GM12892 (cell line): ENCODE measurements at regions not wholly inside any gene's neighbourhood (a gene's known extent, or its start where the extent isn't known, plus 50 kb on each side); places are given as distances from the start of the nearest gene placed in this dataset.

Experiments
- DNase-seq: peaks from one replicate; pipeline ENCODE4 v3.0.0; 2011; ENCODE audit not compliant: insufficient read length
- FAIRE-seq: peaks from 2 replicates; lab custom pipeline; 2011; peaks lifted over from hg19 to GRCh38; lab: Jason Lieb, UNC
- POLR2A ChIP-seq: IDR thresholded peaks from 2 replicates; pipeline ENCODE4 v1.6.1; 2011; ENCODE audit warnings: low read depth, low read length, control low read depth
- POLR2AphosphoS5 ChIP-seq: IDR thresholded peaks from 2 replicates; pipeline ENCODE4 v1.6.1; 2011; ENCODE audit warnings: low read depth, low read length, control low read depth
- TAF1 ChIP-seq: IDR thresholded peaks from 2 replicates; pipeline ENCODE4 v1.6.1; 2011; ENCODE audit warnings: low read depth, mild to moderate bottlenecking, control low read depth, low read length, borderline replicate concordance

DNA sequence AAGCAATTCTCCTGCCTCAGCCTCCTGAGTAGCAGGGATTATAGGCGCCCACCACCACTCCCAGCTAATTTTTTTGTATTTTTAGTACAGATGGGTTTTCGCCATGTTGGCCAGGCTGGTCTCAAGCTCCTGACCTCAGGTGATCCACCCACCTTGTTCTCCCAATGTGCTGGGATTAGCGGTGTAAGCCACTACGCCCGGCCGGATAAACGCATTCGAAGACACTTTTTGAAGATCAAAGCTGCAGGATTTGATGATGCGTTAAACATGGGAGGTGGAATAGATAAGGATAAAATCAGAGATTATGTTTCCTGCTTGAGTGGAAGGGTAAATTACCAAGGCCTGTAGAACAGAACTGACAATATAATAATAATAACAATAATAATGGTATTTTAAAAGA lies 389.4 kb upstream of the POU3F1 start:
- no peak for FAIRE-seq
- TF ChIP-seq POLR2AphosphoS5 (no peak), TAF1 (no peak), POLR2A (no peak)
- no peak for DNase-seq

DNA sequence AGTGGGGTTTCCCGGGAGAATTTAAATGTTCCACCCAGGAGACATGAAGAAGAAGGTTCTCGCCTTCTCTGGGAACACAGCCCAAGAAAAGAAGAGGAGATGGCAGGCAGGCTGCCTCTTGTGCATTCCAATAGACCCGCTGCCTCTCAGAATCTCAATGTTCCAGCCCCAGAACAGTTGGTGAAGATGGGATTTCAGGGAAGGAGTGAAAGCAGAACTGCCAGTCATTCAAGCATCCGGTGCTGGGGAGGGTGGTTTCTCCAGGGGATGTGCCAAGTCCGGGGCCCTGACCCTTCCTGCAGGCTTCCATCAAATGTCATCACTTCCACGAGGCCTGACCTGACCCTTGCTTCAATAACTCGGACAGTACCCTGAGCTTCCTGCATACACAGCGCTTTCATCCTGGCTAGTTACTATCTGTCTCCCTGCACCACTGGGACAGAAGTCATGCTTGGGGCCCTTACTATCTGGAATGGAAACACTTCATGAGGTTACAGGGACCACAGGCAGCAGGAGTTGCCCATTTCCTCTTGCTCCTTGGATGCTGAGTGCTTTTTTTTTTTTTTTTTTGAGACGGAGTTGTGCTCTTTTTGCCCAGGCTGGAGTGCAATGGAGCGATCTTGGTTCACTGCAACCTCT lies 386.6 kb upstream of the POU3F1 start:
- TF ChIP-seq POLR2AphosphoS5, result no peak
- no peak for TF ChIP-seq TAF1
- TF ChIP-seq POLR2A, result no peak
- FAIRE-seq, result no peak

DNA sequence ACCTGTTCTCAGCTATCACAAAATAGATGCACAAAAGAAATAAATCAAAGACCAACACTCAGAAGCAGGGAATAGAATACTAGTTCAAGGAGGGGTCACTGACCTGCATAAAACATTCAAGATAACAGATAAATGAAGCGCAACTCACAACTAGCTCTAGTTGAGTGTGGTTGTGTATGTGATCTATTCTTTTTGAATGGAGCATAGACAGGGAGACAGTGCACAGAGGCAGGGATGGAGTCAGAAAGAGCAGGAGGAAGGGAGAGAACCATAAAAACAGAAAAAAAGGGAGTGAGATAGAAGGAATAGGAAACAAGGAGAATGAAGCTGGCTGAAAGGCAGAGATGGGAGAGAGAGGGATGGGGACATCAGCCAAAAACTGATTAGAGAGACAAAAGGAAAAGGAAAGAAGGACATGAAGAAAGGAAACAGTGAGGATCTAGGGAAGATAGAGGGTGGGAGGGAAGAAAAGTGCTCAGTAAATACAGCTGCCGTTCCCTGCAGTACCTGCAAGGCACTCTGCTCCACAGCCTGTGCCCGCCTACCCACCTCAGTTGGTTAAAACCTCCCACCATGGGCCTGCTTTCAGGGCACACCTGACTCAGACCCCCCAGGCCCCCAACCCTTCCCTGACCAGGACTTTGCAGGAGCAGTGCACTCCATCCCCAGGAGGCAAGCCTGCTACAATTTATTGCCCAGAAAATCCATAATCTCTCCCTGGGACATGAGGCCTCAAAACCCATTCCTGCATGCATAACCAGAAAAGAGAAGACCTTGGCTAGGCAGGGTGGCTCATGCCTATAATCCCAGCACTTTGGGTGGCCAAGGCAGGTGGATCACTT lies 385.2 kb upstream of the POU3F1 start:
- TF ChIP-seq TAF1, result no peak
- TF ChIP-seq POLR2AphosphoS5, result no peak
- TF ChIP-seq POLR2A, result no peak
- DNase-seq (no peak), FAIRE-seq (no peak)

More for the DNA sequence above, 386.6 kb upstream of the POU3F1 start:
- no peak for DNase-seq

DNA sequence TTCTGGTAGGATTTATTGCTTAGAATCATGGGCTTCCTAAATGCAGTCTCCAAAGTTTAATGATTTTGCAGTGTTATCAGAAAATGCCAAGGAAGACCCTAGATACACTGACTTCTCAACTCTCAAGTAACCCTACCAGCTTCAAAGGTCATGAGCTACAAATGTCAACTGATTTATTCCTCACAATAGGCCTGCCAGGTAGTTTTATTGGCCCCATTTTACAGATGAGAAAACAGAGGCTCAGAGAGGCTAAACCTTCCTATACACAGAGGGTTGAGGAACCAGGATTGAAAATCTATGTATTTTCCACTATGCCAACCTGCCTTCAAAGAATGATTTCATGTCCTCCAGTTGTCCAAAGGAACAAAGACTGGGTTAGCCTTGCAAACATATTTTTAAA lies 384.4 kb upstream of the POU3F1 start:
- DNase-seq (no peak), FAIRE-seq (no peak)
- TF ChIP-seq POLR2AphosphoS5 (no peak), TAF1 (no peak), POLR2A (no peak)

DNA sequence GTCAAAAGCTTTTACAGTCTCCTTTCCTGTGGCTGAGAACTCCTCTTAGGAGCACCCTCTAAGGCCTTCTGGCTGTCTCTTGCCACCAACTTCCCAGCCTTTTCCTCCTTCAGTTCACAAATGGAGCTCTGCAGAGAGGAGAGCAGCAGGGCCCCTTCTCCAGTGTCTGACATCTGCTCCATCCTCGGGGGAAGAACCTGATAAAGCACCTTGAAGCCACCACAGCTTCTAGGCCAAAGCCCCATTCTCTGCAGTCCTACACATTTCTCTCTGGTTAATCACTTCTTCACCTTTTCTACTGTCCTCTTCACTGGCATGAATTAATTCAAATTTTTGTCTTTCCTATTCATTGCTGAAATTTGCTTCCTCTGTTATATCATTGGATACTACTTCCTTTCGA lies 378.1 kb upstream of the POU3F1 start:
- FAIRE-seq (no peak), DNase-seq (no peak)
- TF ChIP-seq POLR2AphosphoS5 (no peak), POLR2A (no peak), TAF1 (no peak)

DNA sequence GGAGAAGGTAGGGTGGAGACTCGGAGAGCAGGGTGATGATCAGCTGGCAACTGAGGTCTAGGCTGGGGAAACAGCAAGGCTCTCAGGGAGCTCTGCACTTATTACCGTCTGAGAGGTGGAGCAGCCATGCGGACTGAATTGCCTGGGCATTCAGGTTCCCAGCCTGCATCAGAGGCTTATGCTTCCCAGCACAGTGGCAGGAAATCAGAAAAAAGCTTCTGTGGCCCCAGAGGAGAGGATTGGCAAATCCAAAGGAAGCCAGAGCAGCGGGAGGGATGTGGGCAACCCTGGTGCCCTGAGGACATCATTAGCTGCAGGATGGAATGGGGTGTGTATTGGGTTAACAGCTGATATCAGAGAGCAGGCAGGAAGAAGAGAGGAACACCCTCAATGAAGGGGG lies 374.1 kb upstream of the POU3F1 start:
- no peak for TF ChIP-seq POLR2AphosphoS5
- no peak for TF ChIP-seq TAF1
- TF ChIP-seq POLR2A, result no peak
- FAIRE-seq (no peak), DNase-seq (no peak)

DNA sequence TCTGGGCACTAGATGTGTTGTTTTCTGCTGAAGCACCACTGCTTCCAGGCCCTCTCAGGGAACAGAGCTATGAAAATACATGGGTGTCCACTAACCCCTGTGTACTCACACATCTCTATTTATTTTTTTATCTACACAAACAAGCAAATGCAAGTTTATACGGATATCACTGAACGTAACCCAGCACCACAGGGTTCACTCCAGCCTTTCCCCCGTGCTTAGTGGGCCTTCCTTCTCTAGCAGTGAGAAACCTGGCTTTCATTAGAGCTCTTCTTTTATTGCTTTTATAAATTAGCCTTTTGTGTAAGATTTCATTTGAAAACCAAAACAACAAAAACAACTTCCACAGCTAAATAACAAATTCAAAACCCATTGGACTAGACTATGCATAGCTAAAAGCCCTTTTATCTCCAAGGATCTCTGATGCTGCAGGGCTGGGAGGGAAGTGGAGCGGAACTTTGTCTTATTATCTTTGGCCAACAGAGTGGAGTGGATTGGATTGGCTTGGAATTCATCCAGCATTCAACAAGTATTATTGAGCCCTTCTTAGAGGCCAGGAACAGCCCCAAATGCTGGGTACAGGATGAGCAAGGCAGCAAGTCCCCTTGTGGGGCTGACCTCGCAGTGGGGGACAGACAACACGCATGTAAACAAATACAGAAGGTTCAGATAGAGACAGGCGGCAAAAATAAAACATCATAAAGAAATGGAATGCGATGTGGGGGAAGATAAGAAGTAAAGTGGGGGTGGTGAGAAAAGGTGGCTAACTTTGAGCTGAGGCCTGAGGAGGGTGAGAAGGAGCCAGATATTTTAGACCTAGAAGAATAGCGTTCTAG lies 371.8 kb upstream of the POU3F1 start:
- no peak for DNase-seq
- no peak for TF ChIP-seq POLR2A
- TF ChIP-seq TAF1, result no peak
- no peak for TF ChIP-seq POLR2AphosphoS5
- no peak for FAIRE-seq

DNA sequence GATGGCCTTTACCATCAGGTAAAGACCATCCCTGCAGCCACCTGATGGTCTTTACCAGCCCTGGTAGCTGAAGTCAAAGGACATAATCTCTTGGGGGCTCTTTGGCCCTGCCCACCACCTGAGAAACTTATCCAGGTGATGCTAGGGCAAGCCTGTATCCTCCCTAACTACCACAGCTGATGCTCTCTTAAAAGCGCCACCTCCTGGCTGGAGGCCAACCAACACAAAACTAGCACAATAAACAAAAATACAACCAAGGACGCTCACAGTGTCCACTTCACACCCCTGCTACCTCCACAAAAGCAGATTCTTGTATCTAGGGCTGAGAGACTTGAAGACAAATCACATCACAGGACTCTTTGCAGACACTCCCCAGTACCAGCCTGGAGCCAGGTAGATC lies 357.1 kb upstream of the POU3F1 start:
- no peak for TF ChIP-seq TAF1
- TF ChIP-seq POLR2A, result no peak
- no peak for DNase-seq

DNA sequence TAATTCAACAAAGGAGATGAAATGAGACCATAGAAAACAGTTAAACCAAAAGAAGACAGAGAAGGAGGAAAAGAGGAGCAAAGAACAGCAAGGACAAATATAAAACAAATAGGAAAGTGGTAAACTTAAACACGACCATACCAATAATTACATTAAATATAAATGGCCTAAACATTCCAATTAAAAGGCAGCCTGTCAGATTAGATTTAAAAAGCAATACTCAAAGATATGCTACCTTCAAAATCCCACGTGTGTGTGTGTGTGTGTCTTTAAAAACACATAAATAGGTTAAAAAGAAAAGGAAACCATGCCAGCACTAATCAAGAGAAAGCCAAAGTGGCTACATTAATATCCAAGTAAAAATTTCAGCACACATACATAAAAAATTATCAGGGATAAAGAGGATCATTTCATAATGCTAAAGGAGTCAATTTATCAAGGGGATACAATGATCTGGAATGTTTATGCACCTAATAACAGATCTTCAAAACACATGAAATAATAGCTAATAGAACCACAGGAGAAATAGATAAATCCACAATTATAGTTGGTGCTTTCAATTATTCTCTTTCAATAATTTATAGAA lies 355.7 kb upstream of the POU3F1 start:
- no peak for DNase-seq
- FAIRE-seq, result no peak
- TF ChIP-seq POLR2AphosphoS5 (no peak), POLR2A (no peak), TAF1 (no peak)

More for the DNA sequence above, 357.1 kb upstream of the POU3F1 start:
- FAIRE-seq, result no peak

DNA sequence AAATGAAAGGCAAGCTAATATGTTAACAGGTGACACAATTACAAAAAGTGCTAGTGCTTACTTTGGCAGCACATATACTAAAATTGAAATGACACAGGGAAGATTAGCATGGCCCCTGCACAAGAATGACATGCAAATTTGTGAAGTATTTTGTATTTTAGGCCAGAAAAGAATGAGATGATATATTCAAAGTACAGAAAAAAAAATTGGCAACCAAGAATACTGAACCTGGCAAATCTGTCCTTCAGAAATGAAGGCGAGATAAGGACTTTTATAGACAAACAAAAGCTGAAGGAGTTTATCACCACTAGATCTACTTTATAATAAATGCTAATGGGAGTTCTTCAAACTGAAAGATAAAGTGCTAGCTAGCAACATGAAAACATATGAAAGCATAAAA lies 350.0 kb upstream of the POU3F1 start:
- TF ChIP-seq POLR2AphosphoS5 (no peak), TAF1 (no peak), POLR2A (no peak)
- no peak for DNase-seq
- FAIRE-seq, result no peak

DNA sequence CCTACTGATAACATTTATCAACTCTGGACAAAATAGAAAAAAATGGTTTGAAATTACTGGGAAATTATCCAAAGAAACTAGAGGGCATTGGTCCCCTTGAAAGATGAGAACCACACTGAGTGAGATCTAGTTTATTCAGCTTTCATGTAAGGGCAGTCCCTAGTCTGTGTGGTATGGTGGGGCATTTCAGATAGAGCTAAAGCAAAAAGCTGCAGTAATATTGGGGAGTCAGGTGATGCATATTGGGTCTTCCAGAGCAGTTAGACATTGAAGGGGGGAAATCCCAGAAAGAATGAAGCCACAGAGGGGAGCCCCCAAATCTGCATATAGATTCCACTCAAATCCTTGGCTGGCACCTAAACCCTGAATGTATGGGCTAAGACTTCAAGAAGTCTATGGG lies 347.7 kb upstream of the POU3F1 start:
- FAIRE-seq, result no peak
- no peak for DNase-seq
- TF ChIP-seq POLR2AphosphoS5, result no peak
- no peak for TF ChIP-seq POLR2A
- TF ChIP-seq TAF1, result no peak

DNA sequence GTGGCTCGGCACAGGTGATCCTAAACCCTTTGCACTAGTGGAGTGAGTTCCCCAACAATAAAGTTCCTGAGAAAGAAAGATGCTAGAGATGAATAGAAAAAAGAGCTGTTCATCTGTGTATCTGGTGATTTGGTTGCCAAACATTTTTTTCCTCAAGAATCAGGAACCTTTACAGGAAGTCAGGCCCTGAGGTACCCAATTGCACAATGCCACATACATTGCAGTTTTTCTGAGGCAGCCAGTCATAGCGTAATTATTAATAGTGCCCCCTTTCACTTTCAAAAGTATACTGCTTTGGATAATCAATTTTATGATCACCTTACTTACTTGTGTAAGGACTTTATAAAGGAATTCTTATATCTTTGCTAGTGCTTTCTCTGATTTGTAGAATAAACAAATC lies 346.3 kb upstream of the POU3F1 start:
- TF ChIP-seq POLR2A (no peak), POLR2AphosphoS5 (no peak), TAF1 (no peak)
- DNase-seq, result no peak
- FAIRE-seq, result no peak
